G401 (cell line): ENCODE measurements at regions not wholly inside any gene's neighbourhood (a gene's known extent, or its start where the extent isn't known, plus 50 kb on each side); places are given as distances from the start of the nearest gene placed in this dataset.

Experiments used
- DNase-seq: peaks from one replicate; pipeline ENCODE4 v3.0.0-alpha.2; 2015; ENCODE audit warnings: low spot score
- in situ Hi-C: cut with HindIII; loops from 2 replicates; pipeline ENCODE4 v1.10.0; 2016; ENCODE audit warnings: low sequenced_read_pairs, mixed read lengths

DNA sequence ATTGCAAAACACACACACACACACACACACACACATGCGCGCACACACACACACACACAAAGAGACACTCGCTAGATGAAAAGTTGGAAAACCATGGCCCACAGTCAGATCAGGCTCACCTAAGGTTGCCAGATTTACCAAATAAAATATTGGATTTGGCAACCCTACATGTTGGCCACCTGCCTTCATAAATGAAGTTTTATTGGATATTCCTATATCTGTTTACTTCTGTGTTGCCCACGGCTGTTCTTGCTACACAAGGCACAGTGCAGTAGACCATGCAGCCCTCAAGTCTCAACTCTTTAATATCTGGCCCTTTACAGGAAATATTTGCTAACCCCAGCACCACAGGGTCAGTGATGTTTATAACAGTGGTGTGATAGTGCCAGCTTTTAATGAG is 445.0 kb upstream of the PROK2 start:
- in situ Hi-C loops: no loop called here

DNA sequence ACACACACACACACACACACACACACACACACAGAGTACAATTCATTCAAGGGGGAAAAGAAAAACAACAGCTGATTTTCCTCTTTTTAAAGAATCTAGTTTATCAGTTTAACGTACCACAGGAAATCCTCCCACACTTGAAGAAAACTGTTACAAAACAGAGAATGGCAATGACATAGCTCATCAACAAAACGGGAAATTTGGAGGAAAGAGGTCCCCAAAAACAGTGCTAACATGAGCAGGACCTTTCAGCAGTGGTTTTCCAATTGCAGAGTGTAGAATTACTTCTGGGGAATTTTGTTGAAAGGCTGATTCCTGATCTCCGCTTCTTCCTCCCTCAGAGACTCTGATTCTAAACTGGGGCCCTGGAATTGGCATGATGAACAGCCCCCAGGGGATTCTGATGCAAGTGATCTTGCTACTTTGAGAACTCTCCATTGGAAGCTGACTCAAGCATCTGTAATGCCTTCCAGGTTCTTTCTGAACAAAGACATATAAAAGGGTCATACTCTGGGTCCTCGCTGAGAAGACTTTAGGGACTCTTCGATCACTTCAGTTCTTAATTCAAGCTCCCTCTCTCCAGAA is 442.6 kb upstream of the PROK2 start:
- DNase-seq: no peak
- in situ Hi-C loops: no loop called here

More for the DNA sequence above, 445.0 kb upstream of the PROK2 start:
- DNase-seq: no peak

DNA sequence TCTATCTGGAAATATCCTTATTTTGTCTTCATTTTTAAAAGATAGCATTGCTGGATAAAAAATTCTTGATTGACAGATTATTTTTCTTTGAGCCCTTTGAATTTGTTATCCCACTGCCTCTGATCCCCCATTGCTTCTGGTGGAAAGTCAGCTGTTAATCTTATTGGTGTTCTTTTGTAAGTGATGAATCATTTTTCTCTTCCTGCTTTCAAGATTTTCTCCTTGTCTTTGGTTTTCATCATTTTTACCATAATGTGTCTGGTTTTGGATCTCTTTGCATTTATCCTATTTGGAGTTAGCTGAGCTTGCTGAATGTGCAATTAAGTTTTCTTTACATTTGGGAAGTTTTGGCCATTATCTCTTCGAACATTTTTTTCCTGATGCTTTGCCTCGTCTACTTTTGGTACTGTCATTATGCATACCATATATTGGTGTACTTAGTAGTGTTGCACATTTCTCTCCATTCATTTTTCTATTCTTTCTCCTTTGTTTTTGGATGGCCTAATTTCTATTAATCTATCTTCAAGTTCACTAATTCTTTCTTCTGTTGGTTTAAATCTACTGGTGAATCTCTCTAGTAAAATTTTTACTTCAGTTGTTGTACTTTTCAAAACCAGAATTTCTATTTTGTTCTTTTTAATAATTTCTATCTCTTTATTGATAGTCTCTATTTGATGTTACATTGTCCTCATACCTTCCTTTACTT is 440.0 kb upstream of the PROK2 start:
- in situ Hi-C loops: no loop called here
- no peak for DNase-seq

DNA sequence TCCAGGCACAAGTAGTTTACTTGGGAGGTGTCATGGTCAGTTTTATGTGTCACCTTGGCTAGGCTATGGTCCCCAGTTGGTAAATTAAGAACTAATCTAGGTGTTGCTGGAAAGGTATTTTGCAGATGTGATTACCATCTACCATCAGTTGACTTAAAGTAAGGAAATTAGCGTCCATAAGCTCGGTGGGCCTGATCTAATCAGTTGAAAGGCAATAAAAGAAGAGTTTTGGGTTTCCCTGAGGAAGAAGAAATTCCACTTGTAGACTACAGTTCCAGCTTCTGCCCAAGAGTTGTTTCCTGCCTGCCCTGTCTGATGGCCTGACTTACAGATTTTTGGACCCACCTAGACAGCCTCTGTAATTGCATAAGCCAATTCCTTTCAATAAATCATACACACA is 438.7 kb upstream of the PROK2 start:
- no peak for DNase-seq
- in situ Hi-C loops: no loop called here

DNA sequence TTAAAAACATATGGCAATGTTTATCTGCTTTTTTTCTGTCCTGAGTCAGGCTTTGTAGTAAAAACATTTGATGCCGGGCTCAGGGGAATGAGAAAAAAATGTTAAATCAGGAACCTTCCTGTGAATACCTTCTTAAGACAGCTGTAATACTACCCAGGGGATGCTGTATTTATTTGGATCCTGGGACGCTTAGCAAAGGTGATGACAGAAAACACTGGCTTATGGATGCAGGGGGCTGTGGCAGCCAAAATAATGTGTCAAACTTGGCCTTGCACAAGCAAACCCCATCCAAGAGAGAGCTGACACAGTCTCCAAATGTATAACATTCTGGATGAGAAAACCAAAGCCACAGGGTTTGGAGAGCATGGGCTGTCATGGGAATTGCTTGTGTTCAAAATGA is 438.2 kb upstream of the PROK2 start:
- DNase-seq: no peak
- in situ Hi-C loops: no loop called here

DNA sequence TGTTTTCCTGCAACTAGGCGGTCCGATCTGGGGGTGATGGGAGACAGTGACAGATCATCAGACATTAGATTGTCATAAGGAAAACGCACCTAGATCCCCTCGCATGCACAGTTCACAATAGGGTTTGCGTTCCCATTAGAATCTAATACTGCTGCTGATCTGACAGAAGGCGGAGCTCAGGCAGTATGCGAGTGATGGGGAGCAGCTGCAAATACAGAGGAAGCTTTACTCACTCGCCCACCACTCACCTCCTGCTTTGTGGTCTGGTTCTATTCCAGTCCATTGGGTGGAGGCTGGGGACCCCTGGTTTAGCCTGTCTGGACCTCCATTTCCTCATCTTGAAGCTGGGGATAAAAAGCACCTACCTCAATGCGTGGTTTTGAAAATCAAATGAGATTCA is 437.5 kb upstream of the PROK2 start:
- DNase-seq: no peak
- in situ Hi-C loops: no loop called here

DNA sequence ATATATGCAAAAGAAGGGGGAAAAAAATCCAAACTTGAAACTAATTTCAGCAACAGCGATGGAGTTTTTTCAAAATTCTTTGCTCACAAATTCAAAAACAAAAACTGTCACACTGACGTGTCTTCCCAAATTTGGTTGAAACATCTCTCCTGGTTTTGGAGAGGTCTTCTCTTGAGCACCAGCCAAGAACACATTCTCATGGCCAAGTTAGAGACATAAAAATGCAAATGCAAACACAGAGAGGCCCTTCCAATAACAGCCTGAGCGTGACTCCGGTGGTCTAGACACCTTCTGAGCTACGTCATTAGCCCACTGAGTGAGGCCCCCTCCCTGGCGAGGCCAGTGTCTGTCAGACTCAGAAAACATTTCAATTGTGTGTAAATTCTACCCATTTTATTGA is 436.0 kb upstream of the PROK2 start:
- in situ Hi-C loops: no loop called here
- DNase-seq: no peak

DNA sequence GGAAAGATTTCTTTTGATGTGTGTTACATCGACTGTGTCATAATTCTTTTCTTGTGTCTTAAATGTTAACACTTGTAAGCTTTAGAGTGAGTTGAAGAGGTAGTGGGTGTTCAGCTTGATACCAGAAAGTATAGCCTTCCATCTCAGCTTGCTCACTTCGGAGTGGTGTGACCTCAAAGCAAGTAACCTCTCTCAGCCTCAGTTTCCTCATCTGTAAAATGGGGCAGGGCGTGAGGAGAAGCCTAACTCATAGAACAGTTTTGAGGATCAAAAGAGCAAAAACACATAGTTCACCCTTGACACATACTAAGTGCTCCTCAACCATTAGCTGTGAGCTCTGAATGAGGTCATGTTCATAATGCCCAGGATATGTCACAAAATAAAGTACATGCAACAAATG is 434.8 kb upstream of the PROK2 start:
- in situ Hi-C loops: no loop called here
- no peak for DNase-seq

DNA sequence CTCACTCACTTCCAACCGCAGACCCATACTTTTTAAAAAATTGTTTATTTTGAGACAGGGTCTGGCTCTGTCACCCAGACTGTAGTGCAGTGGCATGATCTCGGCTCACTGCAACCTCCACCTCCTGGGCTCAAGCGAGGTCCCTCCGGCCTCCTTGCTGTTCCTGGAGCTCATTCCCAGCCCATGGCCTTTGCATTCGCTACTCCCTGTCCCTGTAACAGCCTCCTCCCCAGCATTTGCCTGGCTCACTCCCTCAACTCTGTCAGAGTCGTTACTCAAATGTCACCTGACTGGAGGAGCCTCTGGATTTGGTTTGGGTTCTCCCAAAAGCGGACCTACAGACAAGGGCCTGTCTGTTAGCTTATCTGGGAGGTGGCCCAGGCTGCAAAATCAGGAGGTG is 432.6 kb upstream of the PROK2 start:
- in situ Hi-C loops: no loop called here
- DNase-seq: no peak

DNA sequence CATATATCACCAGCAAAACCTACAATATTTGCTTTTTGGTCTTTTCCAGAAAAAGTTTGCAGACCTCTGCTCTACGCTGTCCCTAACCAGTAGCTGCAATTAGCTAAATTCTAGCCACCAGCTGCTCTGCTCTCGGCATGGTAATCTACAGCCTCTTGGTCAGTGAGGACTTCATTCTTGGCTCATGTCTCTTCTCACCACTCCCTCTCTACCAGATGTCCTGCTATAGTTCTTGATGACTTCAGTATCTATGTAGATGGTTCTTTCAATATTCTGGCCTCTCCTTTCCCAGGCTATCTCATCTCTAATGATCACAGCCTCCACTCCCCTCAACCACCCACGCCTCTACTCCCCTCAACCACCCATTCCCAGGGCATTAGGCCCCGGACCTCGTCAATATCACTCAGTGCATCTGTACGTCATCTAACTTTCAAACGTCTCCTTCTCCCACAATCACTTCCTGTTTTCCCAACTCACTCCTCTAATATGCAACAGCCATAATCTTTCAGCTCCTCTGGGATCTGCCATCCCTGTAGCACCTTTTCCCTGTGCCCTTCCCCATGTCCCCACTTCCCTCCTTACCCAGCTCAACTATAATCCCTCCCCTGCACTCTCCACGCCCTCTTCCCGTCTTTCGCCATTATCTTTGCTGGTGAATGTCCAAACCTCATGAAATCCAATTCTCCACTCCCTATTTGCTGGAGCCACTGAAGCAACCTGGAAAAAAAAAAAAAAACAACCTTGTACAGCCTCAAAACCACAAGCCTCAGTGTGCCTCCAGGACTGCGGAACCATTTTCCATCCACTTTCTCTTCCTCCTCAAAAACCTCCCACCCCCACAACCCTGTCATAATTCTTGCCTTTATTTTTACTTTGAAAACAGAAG is 429.4 kb upstream of the PROK2 start:
- in situ Hi-C loops: no loop called here
- DNase-seq: no peak

DNA sequence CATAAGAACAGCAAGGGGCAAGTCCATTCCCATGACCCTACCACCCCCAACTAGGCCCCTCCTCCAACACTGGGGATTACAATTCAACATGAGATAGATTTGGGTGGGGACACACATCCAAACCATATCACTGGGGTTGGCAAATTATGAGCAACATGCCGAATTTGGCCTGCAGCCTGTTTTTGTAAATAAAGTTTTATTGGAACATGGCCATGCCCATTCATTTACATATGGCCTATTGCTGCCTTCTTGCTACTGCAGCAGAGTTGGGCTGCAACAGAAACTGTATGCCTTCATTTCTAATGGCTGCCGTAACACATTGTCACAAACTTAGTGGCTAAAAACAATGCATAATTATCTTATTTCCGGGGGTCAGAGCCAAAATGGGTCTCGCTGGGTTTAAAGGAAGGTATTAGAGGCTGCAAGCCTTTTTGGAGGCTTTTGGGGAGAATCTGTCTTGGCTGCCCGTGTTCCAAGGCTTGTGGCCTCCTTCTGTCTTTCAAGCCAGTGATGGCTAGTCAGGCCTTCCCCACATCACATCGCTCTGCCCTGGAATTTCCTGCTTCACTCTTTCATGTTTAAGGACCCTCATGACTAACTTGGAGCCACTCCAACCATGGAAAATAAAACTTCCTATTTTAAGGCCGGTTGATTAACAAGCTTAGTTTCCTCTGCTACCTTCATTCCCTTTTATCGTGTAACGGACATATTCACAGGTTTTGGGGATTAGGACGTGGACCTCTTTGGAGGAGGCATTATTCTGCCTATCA is 428.5 kb upstream of the PROK2 start:
- no peak for DNase-seq
- in situ Hi-C loops: no loop called here

DNA sequence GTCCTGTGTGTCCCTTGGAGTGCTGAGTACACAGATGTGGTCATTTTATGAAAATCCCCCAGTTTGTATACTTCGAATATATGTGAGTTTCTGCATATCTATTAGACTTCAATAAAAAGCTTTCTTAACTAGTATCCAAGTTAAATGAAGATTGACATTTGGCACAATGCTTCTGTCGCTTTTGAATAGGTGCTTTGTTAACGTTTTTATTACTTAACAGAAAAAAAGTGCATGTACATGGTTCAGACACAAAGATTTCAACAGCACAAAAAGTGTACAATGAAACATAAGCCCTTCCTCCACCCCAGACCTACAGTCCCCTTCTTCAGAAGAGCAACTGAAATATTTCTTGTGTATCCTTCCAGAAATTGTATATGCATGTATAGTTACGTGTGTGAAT is 427.4 kb upstream of the PROK2 start:
- DNase-seq: no peak
- in situ Hi-C loops: no loop called here

DNA sequence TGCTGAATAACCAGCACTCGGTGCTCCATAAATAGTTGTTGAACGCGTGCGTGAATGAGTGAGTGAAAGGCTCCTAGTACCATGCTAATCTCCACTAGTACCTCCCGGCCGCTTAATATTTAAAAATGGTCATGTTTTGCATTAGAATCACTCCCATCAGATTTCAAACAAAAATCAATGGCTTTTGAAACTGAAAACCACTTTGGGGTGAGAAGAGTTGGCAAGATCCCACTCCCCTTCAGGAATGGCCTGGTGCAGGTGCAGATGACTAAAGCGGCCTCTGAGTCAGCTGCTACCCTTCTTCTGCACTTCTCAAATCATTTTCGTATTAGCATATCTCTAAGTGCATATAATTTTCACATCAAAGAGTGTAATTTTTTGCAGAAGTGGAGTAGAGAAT is 425.3 kb upstream of the PROK2 start:
- in situ Hi-C loops: no loop called here

DNA sequence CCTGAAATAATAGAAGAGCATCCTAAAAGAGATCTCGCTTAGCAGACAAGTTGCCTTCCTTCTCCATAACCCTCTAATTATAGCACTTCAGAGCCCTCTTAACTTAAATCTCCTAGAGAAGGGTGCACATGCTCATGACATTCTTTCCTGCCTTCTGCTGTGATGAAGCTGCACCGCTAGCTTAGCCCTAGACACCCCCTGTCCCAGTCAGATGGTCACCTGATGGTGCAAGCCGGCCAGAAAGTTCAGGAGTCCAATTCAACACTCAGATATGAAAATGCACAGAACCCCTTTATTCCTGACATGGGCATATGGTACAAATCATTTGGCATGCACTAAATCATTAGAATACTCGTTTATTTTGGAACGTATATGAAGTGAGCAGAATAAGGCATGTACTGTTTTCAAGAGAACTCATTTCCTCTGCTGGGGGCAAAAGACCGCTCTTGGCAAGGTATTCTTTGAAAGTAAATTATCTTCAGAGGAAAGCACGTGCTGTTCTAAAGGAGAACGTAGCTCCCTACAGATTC is 420.4 kb upstream of the PROK2 start:
- DNase-seq: no peak
- in situ Hi-C loops: no loop called here

More for the DNA sequence above, 425.3 kb upstream of the PROK2 start:
- DNase-seq: no peak

DNA sequence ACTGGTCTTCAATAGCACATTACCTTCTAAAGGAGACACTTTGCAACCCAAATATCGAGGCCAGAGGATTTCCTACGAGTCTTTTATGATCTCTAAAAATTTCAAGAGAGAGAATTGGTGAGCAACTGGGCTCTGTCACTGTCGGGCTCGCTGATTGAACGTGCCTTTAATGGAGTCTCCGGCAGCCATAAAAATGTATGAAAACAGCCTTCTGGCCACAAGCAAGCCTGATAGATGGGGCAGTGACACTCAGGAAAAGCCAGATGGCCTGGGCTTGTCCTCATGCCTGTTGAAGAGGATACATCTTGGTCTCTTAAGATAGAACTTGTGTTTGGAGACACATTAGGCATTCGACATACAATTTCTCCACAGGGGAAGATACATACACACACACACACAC is 419.5 kb upstream of the PROK2 start:
- in situ Hi-C loops: no loop called here
- DNase-seq: no peak

DNA sequence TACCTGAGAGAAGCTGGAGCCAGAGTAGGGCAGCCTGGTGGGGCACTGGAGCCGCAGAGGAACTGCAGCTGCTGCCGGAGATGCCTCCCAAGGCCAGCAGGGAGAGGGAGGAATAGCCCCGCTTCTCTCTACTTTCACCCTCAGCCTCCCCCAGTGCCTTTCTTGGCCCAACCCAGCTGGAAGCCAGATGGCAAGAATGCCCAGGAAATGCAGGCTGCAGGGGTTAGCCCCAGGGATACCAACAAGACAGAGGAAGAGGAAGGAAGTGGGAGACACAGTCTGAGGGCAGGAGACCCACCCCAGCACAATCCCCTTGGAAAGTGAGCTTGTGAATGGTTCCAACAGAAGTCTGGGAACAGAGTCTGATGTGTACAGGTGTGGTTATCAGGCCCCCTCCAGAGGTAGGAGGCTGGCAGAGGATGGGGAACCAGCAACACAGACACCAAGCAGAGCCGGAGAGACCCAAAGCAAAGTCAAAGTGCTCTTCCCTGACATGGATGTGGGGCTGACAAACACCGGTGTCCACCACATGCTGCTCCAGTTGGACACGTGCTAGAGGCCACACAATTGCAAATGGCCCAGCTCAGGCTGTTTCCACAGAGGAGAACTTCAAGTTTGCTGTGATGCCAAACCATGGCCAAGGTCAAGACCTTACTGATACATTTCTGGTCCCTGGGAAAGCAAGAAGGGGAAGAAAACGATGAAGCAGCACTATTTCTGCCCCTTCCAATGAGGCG is 418.8 kb upstream of the PROK2 start:
- in situ Hi-C loops: no loop called here
- DNase-seq: no peak

DNA sequence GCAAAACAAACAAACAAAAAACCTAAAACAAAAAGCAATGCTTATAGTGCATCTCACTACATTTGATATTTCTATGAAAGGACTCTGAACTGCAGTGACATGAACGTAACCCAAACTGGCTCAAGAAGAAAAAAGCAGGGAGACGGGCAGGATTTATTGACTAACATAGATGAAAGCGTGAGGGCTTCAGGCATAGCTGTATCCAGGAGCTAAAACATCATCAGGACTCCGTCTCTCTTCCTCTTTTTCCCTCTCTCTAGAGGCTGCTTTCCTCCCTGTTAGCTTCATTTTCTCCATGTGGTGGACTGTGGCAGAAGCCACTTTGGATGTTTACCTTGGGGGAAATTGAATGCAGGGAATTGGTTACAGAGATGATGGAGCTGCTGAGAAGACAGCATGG is 418.2 kb upstream of the PROK2 start:
- no peak for DNase-seq
- in situ Hi-C loops: no loop called here

DNA sequence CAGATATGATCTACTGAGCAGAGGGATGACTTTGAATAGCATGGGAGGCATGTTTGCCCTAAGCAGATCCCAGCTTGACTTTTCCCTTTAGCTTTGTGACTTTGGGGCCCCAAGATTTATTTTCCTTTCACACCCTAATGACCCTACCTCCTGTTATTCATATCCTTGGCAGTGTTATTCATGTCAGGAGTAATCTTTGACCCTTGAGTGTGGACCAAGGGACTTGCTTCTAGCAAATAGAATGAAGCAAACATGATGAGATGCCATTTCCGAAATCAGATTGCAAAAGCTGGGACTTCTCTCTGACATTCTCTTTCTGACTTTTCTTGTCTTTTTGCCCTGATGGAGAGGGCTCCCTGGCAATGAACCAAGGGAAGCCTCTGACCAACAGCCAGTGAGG is 415.4 kb upstream of the PROK2 start:
- in situ Hi-C loops: no loop called here
- DNase-seq: no peak

DNA sequence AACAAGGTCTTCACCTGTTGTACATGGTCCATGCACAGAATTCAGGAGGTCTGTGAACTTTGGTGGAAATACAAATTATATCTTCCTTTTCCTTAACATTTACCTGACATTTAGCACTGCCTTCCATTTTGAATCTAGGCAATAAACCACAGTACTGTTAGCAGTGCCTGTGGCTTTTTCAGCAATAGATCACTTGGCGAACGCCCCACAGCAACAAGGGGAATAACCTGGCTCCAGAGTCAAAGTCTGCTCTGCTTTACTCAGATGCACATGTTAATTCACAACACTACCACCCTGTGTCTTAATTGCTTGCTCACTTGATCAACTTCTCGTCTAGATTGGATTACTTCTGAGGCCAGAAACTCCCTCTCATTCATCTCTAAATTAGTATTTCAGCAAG is 414.6 kb upstream of the PROK2 start:
- in situ Hi-C loops: no loop called here
- no peak for DNase-seq
